Hepatocyte (in vitro differentiated cells): ENCODE measurements at regions not wholly inside any gene's neighbourhood (a gene's known extent, or its start where the extent isn't known, plus 50 kb on each side); places are given as distances from the start of the nearest gene placed in this dataset.

ENCODE experiments used
- DNase-seq: peaks from one replicate; pipeline ENCODE4 v3.0.0-alpha.2; 2016; ENCODE audit warnings: low spot score
- H2AFZ ChIP-seq: fragments of 200-600 bp; sonication (generic); 2 replicates; pipeline ENCODE4 v1.6.0; 2016; ENCODE audit warnings: antibody characterized with exemption, mild to moderate bottlenecking
- H3K27ac ChIP-seq: fragments of 200-600 bp; sonication (generic); 2 replicates; pipeline ENCODE4 v1.5.1; 2016; ENCODE audit warnings: mild to moderate bottlenecking
- H3K27me3 ChIP-seq: fragments of 200-600 bp; sonication (generic); 2 replicates; pipeline ENCODE4 v1.6.1; 2016
- H3K36me3 ChIP-seq: fragments of 200-600 bp; sonication (generic); replicated peaks from 2 replicates; pipeline ENCODE4 v1.5.1; 2016; ENCODE audit warnings: low read depth; ENCODE audit not compliant: insufficient read depth
- H3K4me1 ChIP-seq: fragments of 200-600 bp; sonication (generic); 2 replicates; pipeline ENCODE4 v1.5.1; 2016; ENCODE audit warnings: mild to moderate bottlenecking, moderate library complexity; ENCODE audit not compliant: insufficient read depth
- H3K4me2 ChIP-seq: fragments of 200-600 bp; sonication (generic); 2 replicates; pipeline ENCODE4 v1.6.0; 2016
- H3K4me3 ChIP-seq: fragments of 200-600 bp; sonication (generic); 2 replicates; pipeline ENCODE4 v1.5.1; 2016; ENCODE audit warnings: mild to moderate bottlenecking
- H3K79me2 ChIP-seq: fragments of 200-600 bp; sonication (generic); 2 replicates; pipeline ENCODE4 v1.6.0; 2017; ENCODE audit warnings: mild to moderate bottlenecking
- H3K9me2 ChIP-seq: fragments of 200-600 bp; sonication (generic); replicated peaks from 2 replicates; pipeline ENCODE4 v1.6.0; 2017; ENCODE audit warnings: mild to moderate bottlenecking; ENCODE audit not compliant: insufficient read depth
- H3K9me3 ChIP-seq: fragments of 200-600 bp; sonication (generic); 2 replicates; pipeline ENCODE4 v1.5.1; 2016; ENCODE audit warnings: low read depth, mild to moderate bottlenecking
- H4K20me1 ChIP-seq: fragments of 200-600 bp; sonication (generic); 2 replicates; pipeline ENCODE4 v1.6.0; 2016; ENCODE audit warnings: mild to moderate bottlenecking; ENCODE audit not compliant: insufficient read depth, poor library complexity, severe bottlenecking
- EZH2 ChIP-seq: fragments of 200-600 bp; sonication (generic); IDR thresholded peaks from 2 replicates; pipeline ENCODE4 v1.6.1; 2016; ENCODE audit warnings: antibody characterized with exemption, mild to moderate bottlenecking, borderline replicate concordance
- EZH2phosphoT487 ChIP-seq: fragments of 200-600 bp; sonication (generic); IDR thresholded peaks from one replicate; pipeline ENCODE4 v1.6.1; 2018; ENCODE audit warnings: antibody characterized with exemption, mild to moderate bottlenecking, low read depth, moderate library complexity; ENCODE audit not compliant: unreplicated experiment, severe bottlenecking
- WGBS: methylation state at CpG from one replicate; pipeline ENCODE4 v1.1.6; 2016; ENCODE audit warnings: low lambda C conversion rate; ENCODE audit errors: missing lambda C conversion rate; 5-methylcytosine and 5-hydroxymethylcytosine counted together
- TF ChIP-seq, protein P1 (sequence below): fragments of 200-600 bp; sonication (generic); IDR thresholded peaks from 2 replicates; pipeline ENCODE4 v1.5.1; 2016; ENCODE audit warnings: antibody characterized with exemption, mild to moderate bottlenecking; ENCODE audit not compliant: poor library complexity

DNA sequence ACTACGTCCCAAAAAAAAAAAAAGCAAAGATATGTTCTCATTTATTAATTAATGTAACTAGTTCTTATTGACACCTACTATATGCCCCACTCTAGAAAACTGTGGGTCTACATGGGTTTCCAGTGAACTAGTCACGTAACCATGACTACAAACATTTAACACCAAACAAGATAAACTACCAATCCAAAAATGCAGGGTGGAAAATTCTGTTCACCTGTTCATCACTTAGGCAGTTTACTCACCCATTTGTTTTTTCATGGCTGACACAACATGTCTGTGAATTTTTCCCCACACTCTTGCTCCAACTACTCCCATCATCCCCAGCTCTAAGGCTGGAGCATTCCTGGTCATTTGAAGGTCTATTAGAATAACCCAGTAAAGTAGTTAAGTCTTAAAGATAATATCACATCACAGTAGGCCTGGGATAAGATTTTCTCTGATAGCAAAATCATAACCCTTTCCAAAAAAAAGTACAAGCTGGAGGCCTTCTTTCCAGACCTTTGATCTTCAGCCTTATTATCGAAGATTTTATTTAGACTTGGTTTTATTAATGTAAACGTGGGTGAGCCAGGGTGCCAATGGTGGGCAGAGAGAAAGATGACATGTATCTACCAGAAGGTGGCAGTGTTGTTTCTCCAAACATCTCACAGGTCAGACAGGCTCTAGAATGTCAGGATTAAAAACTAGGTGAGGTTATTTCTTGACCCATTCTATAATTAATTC lies 61.6 kb upstream of the DAAM1 start:
- H3K9me3 ChIP-seq: no peaks in the 10 kb centered on the region
- DNase-seq: peak; percentile 71
- H3K4me3 ChIP-seq: no peak overlapping the region
- H3K4me1 ChIP-seq: peaks cover 2% of the 10 kb centered on the region
- no peaks in the 10 kb centered on the region for H3K27me3 ChIP-seq
- TF ChIP-seq EZH2phosphoT487: no peak
- TF ChIP-seq, protein P1, sequence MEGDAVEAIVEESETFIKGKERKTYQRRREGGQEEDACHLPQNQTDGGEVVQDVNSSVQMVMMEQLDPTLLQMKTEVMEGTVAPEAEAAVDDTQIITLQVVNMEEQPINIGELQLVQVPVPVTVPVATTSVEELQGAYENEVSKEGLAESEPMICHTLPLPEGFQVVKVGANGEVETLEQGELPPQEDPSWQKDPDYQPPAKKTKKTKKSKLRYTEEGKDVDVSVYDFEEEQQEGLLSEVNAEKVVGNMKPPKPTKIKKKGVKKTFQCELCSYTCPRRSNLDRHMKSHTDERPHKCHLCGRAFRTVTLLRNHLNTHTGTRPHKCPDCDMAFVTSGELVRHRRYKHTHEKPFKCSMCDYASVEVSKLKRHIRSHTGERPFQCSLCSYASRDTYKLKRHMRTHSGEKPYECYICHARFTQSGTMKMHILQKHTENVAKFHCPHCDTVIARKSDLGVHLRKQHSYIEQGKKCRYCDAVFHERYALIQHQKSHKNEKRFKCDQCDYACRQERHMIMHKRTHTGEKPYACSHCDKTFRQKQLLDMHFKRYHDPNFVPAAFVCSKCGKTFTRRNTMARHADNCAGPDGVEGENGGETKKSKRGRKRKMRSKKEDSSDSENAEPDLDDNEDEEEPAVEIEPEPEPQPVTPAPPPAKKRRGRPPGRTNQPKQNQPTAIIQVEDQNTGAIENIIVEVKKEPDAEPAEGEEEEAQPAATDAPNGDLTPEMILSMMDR: peak; percentile 93
- H2AFZ ChIP-seq: no peak overlapping the region
- WGBS: 49% methylated on average over 4 of the region's 4 CpGs
- no peak overlapping the region for H3K4me2 ChIP-seq
- H4K20me1 ChIP-seq: no peaks in the 10 kb centered on the region
- H3K36me3 ChIP-seq: no peaks in the 10 kb centered on the region
- H3K79me2 ChIP-seq: no peaks in the 10 kb centered on the region
- no peaks in the 10 kb centered on the region for H3K9me2 ChIP-seq
- H3K27ac ChIP-seq: no peak overlapping the region

DNA sequence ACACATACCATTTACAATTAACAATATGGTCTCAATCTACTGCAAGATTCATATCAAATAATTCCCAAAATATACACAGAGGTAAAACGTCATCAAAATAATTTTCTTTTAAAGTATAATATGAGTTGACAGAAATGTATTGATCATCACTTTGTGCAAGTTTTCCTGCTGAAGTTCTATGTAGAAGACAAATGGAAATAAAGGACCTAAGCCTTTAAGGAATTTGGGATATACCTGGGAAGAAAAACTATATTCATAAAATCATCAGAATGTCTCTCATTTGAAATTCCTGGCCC lies 61.1 kb upstream of the DAAM1 start:
- 30% methylated on average over 1 of the region's 1 CpG for WGBS
- no peak for DNase-seq
- H3K4me3 ChIP-seq: no peak overlapping the region
- TF ChIP-seq EZH2phosphoT487: no peak
- TF ChIP-seq, protein P1: no peak
- TF ChIP-seq EZH2: no peak
- H2AFZ ChIP-seq: no peak overlapping the region
- H3K36me3 ChIP-seq: no peaks in the 10 kb centered on the region
- no peak overlapping the region for H3K27ac ChIP-seq
- no peaks in the 10 kb centered on the region for H3K9me3 ChIP-seq
- no peaks in the 10 kb centered on the region for H4K20me1 ChIP-seq
- H3K27me3 ChIP-seq: no peaks in the 10 kb centered on the region
- peaks cover 7% of the 10 kb centered on the region for H3K4me1 ChIP-seq
- H3K79me2 ChIP-seq: no peaks in the 10 kb centered on the region
- no peak overlapping the region for H3K4me2 ChIP-seq
- no peaks in the 10 kb centered on the region for H3K9me2 ChIP-seq

DNA sequence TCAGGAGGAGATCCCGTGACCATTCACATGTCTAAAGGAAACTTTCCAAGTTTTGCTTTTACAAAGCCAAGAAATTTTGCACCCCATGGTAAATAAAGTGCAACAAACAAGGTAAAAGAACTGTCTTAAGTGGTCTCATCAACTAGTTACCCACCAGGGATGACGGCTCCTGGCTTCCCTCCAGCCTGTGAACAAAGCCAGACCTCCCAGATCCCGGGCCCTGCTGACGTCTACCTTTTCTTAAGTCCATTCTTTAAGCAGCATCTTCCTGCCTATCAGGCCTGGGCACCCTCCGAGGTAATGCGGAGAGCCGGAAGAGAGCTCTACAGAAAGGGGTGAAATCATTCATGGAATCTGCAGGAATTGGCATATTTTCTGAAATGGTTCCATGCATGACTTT lies 58.0 kb upstream of the DAAM1 start:
- Histone ChIP-seq H2AFZ (no peak overlapping the region), H3K4me2 (no peak overlapping the region), H3K9me2 (no peaks in the 10 kb centered on the region), H3K4me1 (peaks cover 12% of the 10 kb centered on the region), H3K4me3 (no peak overlapping the region), H3K27ac (no peak overlapping the region), H3K36me3 (no peaks in the 10 kb centered on the region), H3K79me2 (no peaks in the 10 kb centered on the region), H3K9me3 (no peaks in the 10 kb centered on the region), H3K27me3 (no peaks in the 10 kb centered on the region), H4K20me1 (no peaks in the 10 kb centered on the region)
- 59% methylated on average over 7 of the region's 7 CpGs for WGBS
- TF ChIP-seq EZH2: no peak
- no peak for TF ChIP-seq EZH2phosphoT487
- TF ChIP-seq, protein P1: no peak
- no peak for DNase-seq
